C4-2B (cell line): ENCODE measurements at regions not wholly inside any gene's neighbourhood (a gene's known extent, or its start where the extent isn't known, plus 50 kb on each side); places are given as distances from the start of the nearest gene placed in this dataset.

Experiments used
- H3K27ac ChIP-seq: fragments of 450-650 bp; 2 replicates; pipeline ENCODE4 v1.5.1; 2017
- ZFX ChIP-seq: fragments of 450-650 bp; IDR thresholded peaks from 2 replicates; pipeline ENCODE4 v1.6.1; 2017
- TF ChIP-seq, protein P1 (sequence below): fragments of 450-650 bp; conservative IDR thresholded peaks from 2 replicates; pipeline ENCODE4 v1.5.1; 2017; ENCODE audit warnings: mild to moderate bottlenecking

DNA sequence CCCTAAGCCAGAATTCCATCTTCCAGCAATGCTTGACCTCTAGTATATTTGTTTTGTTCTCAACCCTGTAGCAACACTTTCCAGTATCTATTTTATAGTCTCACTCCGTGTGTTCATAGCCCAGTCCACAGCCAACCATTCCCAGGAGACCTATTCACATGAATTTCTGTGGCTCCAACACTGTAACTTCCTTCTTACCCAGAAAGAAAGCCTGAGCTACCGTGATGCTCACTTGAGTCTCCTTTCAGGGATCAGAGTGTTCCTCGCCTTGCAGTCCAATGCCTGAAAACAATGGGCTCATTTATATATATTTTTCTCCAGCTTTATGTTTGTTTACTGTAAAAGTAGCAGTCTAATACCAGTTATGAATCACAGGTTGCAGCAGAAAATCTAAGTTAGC lies 645.0 kb upstream of the NOVA1 start:
- TF ChIP-seq ZFX = no peak
- TF ChIP-seq, protein P1, sequence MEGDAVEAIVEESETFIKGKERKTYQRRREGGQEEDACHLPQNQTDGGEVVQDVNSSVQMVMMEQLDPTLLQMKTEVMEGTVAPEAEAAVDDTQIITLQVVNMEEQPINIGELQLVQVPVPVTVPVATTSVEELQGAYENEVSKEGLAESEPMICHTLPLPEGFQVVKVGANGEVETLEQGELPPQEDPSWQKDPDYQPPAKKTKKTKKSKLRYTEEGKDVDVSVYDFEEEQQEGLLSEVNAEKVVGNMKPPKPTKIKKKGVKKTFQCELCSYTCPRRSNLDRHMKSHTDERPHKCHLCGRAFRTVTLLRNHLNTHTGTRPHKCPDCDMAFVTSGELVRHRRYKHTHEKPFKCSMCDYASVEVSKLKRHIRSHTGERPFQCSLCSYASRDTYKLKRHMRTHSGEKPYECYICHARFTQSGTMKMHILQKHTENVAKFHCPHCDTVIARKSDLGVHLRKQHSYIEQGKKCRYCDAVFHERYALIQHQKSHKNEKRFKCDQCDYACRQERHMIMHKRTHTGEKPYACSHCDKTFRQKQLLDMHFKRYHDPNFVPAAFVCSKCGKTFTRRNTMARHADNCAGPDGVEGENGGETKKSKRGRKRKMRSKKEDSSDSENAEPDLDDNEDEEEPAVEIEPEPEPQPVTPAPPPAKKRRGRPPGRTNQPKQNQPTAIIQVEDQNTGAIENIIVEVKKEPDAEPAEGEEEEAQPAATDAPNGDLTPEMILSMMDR = no peak
- H3K27ac ChIP-seq = no peak overlapping the region

DNA sequence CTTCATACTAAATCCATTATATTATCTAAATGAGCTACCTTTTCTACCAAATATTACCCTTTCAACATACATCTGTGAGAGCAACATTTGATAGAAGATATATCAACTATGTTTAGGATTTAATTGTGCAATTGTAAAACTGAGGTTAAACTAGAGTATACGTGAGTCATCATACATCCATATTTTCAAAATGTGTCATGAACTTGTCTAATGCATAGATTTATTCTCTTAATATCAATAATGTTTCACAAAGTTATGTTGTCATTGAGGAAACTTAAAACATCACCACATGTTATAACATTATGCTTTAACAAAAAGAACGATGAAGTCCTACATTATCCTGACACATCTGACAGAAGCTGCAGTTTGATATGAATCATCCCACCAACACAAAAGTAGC lies 645.5 kb upstream of the NOVA1 start:
- TF ChIP-seq ZFX = no peak
- TF ChIP-seq, protein P1 = no peak
- no peak overlapping the region for H3K27ac ChIP-seq

DNA sequence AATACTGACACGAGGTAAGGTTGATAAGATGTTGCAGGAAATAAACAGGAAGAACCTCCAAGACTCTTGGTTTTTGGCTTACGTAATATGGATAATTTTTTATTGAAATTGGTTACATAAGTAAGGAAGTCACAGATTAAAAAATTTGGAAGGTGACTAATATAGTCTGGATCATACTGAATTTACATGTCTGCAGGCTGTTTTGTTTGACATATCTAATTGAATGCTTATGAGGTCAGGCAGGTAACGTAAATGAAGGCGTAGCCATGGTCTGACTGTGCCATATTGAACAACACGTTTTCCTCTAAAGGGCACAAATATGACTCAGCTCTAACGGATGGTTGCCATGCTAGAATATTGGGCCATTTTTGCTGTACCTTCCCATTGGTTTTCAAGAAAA lies 648.1 kb upstream of the NOVA1 start:
- TF ChIP-seq, protein P1 = no peak
- no peak for TF ChIP-seq ZFX
- H3K27ac ChIP-seq = no peak overlapping the region

DNA sequence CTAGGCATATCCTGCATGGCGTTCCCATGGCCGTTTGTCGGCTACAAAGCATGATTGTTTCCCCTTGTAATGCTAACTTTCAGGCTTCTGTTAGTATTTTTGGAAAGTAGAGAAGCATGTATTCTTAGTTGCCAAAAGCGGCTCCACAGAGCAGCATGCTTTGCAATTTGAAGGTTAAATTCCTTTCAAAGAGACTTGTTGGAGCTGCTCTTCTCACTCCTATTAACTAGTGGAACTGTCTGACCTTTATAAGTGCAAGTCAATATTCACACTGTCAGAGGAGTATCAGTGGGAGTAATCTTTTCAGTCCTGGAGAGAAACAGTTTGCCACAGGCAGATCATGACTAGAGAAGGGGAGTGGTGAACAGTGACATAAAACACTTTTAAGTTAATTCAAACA lies 656.1 kb upstream of the NOVA1 start:
- no peak overlapping the region for H3K27ac ChIP-seq
- TF ChIP-seq, protein P1 = no peak
- TF ChIP-seq ZFX = no peak

DNA sequence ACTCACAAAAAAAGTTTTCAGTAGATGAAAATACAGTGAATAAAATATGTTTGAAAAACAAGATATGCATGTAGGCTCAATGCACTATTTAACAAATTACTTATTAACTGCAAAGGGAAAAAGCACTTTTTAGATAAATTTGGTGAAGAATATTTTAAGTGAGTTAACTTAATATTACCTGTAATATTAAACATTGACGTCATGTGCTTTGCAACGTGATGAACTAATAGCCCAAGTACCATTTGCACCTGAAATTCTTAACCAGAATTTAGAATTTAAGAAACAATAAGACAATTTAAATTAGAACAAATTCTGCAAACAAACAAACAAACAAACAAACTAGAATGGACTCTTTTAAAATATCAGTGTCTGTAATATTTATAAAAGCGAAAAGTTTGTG lies 659.0 kb upstream of the NOVA1 start:
- TF ChIP-seq ZFX = no peak
- TF ChIP-seq, protein P1 = no peak
- no peak overlapping the region for H3K27ac ChIP-seq

DNA sequence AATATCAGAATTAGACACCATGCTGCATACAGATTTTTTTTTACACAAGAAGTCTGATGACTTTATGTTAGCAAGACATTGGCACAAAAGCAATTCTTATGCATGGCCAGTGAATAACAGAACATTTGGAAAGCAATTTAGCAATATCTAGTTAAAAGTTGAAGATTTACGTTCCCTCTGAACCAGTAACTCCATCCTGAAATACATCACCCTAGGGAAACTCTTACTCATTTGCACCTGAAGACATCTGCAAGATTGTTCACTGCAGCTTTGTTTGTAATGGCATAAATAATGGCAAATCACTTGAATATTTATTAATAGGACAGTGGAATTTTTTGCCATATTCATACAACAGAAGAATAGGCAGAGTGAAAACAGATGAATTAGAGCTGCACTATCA lies 670.0 kb upstream of the NOVA1 start:
- no peak overlapping the region for H3K27ac ChIP-seq
- TF ChIP-seq, protein P1 = no peak
- no peak for TF ChIP-seq ZFX

DNA sequence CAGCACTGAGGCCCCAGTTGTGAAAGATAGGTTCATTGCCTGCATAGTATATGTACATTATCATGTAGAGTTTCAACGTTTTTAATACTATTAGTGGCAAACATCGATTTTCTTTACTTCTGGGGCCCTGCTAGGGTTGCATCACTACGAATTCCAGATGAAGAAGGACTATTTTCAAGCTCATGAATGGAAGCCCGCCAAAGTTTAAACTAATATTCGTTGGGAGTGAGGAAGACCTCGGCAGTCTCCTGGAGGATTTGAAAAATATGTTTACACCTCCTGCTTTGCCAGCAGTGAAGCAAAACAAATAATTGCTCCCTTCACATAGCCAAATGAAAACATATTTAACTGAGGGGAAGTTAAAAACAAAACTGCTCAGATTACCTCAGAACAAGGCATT lies 672.9 kb upstream of the NOVA1 start:
- TF ChIP-seq, protein P1 = no peak
- no peak for TF ChIP-seq ZFX
- H3K27ac ChIP-seq = no peak overlapping the region
